DOHH2 (cell line): ENCODE measurements at regions not wholly inside any gene's neighbourhood (a gene's known extent, or its start where the extent isn't known, plus 50 kb on each side); places are given as distances from the start of the nearest gene placed in this dataset.

ENCODE experiments used
- H3F3A ChIP-seq: fragments of 200-600 bp; sonication (generic), shearing (Covaris generic); 2 replicates; pipeline ENCODE4 v1.6.0; 2016; ENCODE audit warnings: antibody characterized with exemption, mild to moderate bottlenecking; ENCODE audit not compliant: control insufficient read depth, insufficient read depth
- H3K27ac ChIP-seq: fragments of 200-600 bp; sonication (generic); 2 replicates; pipeline ENCODE4 v1.5.1; 2014; ENCODE audit warnings: low read depth, mild to moderate bottlenecking, low read length, moderate library complexity
- H3K27me3 ChIP-seq: fragments of 200-600 bp; sonication (generic); 2 replicates; pipeline ENCODE4 v1.6.1; 2014; ENCODE audit warnings: mild to moderate bottlenecking, low read length, mixed read lengths; ENCODE audit not compliant: control insufficient read depth
- H3K36me3 ChIP-seq: fragments of 200-600 bp; sonication (generic); 2 replicates; pipeline ENCODE4 v1.6.1; 2014; ENCODE audit warnings: mild to moderate bottlenecking, low read length, moderate library complexity, mixed read lengths; ENCODE audit not compliant: control insufficient read depth
- H3K4me1 ChIP-seq: fragments of 200-600 bp; sonication (generic); 2 replicates; pipeline ENCODE4 v1.6.1; 2014; ENCODE audit warnings: mild to moderate bottlenecking, low read length, mixed read lengths; ENCODE audit not compliant: control insufficient read depth
- H3K4me2 ChIP-seq: fragments of 200-600 bp; sonication (generic); 2 replicates; pipeline ENCODE4 v1.6.0; 2014; ENCODE audit warnings: mild to moderate bottlenecking, low read length, moderate library complexity
- H3K4me3 ChIP-seq: fragments of 200-600 bp; sonication (generic); 2 replicates; pipeline ENCODE4 v1.5.1; 2014; ENCODE audit warnings: mild to moderate bottlenecking, low read length, mixed read lengths
- H3K79me2 ChIP-seq: fragments of 200-600 bp; sonication (generic); 2 replicates; pipeline ENCODE4 v1.6.1; 2014; ENCODE audit warnings: mild to moderate bottlenecking, low read length, mixed read lengths; ENCODE audit not compliant: control insufficient read depth
- H3K9me2 ChIP-seq: fragments of 200-600 bp; sonication (generic); replicated peaks from 2 replicates; pipeline ENCODE4 v1.6.1; 2014; ENCODE audit warnings: mild to moderate bottlenecking, low read length, mixed read lengths; ENCODE audit not compliant: control insufficient read depth
- H3K9me3 ChIP-seq: fragments of 200-600 bp; sonication (generic); 2 replicates; pipeline ENCODE4 v1.6.1; 2014; ENCODE audit warnings: antibody characterized with exemption, low read length, mixed read lengths; ENCODE audit not compliant: control insufficient read depth, insufficient read depth
- H4K20me1 ChIP-seq: fragments of 200-600 bp; sonication (generic); 2 replicates; pipeline ENCODE4 v1.6.0; 2014; ENCODE audit warnings: low read depth, mild to moderate bottlenecking, antibody characterized with exemption, low read length, moderate library complexity; ENCODE audit not compliant: control insufficient read depth, insufficient read depth
- EZH2phosphoT487 ChIP-seq: fragments of 200-600 bp; sonication (generic); IDR thresholded peaks from 2 replicates; pipeline ENCODE4 v1.6.1; 2017; ENCODE audit warnings: borderline replicate concordance, mild to moderate bottlenecking, antibody characterized with exemption, low read length, moderate library complexity, mixed read lengths
- TF ChIP-seq, protein P1 (sequence below): fragments of 200-600 bp; sonication (generic); IDR thresholded peaks from one replicate; pipeline ENCODE4 v1.5.1; 2014; ENCODE audit warnings: antibody characterized with exemption, mild to moderate bottlenecking, low read depth, low read length; ENCODE audit not compliant: poor library complexity, severe bottlenecking

DNA sequence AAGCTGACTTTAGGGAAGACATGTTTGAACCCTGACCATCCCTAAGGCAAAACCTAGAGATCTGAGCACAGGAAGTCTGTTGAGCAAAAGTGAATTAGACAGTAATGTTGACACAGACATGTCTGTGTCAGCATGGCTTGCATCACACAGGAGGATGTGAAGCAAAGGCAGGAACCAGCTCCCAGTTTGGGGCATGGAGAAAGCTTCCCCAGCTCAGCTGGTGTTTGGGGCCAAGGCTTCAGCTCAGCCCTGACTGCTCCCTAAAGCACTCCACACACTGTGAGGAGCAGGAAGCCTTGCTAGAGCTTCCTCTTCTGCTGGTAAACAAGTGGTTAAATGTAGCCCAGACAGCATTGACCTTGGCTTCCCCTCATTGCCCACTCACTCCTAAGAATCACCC, 153.8 kb upstream of the UBL3 start:
- Histone ChIP-seq H3K4me3 (no peak overlapping the region), H3K27me3 (peaks cover 11% of the 10 kb centered on the region; the same call in 1 of the 2 replicates), H3K9me2 (no peaks in the 10 kb centered on the region), H3K36me3 (no peaks in the 10 kb centered on the region), H3K4me2 (no peak overlapping the region), H3F3A (no peaks in the 10 kb centered on the region), H4K20me1 (no peaks in the 10 kb centered on the region), H3K9me3 (no peaks in the 10 kb centered on the region), H3K4me1 (no peaks in the 10 kb centered on the region), H3K79me2 (no peaks in the 10 kb centered on the region), H3K27ac (no peak overlapping the region)
- no peak for TF ChIP-seq EZH2phosphoT487
- TF ChIP-seq, protein P1, sequence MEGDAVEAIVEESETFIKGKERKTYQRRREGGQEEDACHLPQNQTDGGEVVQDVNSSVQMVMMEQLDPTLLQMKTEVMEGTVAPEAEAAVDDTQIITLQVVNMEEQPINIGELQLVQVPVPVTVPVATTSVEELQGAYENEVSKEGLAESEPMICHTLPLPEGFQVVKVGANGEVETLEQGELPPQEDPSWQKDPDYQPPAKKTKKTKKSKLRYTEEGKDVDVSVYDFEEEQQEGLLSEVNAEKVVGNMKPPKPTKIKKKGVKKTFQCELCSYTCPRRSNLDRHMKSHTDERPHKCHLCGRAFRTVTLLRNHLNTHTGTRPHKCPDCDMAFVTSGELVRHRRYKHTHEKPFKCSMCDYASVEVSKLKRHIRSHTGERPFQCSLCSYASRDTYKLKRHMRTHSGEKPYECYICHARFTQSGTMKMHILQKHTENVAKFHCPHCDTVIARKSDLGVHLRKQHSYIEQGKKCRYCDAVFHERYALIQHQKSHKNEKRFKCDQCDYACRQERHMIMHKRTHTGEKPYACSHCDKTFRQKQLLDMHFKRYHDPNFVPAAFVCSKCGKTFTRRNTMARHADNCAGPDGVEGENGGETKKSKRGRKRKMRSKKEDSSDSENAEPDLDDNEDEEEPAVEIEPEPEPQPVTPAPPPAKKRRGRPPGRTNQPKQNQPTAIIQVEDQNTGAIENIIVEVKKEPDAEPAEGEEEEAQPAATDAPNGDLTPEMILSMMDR: no peak

GRCh38 chr13:30002577-30002976, 152.2 kb upstream of the UBL3 start:
- TF ChIP-seq, protein P1: no peak
- no peak for TF ChIP-seq EZH2phosphoT487
- H4K20me1 ChIP-seq: no peaks in the 10 kb centered on the region
- H3F3A ChIP-seq: no peaks in the 10 kb centered on the region
- H3K4me1 ChIP-seq: no peaks in the 10 kb centered on the region
- no peak overlapping the region for H3K27ac ChIP-seq
- peaks cover 11% of the 10 kb centered on the region; the same call in 1 of the 2 replicates for H3K27me3 ChIP-seq
- H3K4me2 ChIP-seq: no peak overlapping the region
- no peak overlapping the region for H3K4me3 ChIP-seq
- no peaks in the 10 kb centered on the region for H3K36me3 ChIP-seq
- no peaks in the 10 kb centered on the region for H3K9me2 ChIP-seq
- no peaks in the 10 kb centered on the region for H3K9me3 ChIP-seq
- H3K79me2 ChIP-seq: no peaks in the 10 kb centered on the region

GRCh38 chr13:30000370-30000765, 150.0 kb upstream of the UBL3 start:
- Histone ChIP-seq H3K36me3 (no peaks in the 10 kb centered on the region), H3K9me3 (no peaks in the 10 kb centered on the region), H3K4me1 (no peaks in the 10 kb centered on the region), H4K20me1 (no peaks in the 10 kb centered on the region), H3K4me3 (no peak overlapping the region), H3K79me2 (no peaks in the 10 kb centered on the region), H3K4me2 (no peak overlapping the region), H3K9me2 (no peaks in the 10 kb centered on the region), H3K27ac (no peak overlapping the region), H3F3A (no peaks in the 10 kb centered on the region), H3K27me3 (no peaks in the 10 kb centered on the region)
- no peak for TF ChIP-seq EZH2phosphoT487
- TF ChIP-seq, protein P1: no peak
